H54 (cell line): ENCODE measurements at regions not wholly inside any gene's neighbourhood (a gene's known extent, or its start where the extent isn't known, plus 50 kb on each side); places are given as distances from the start of the nearest gene placed in this dataset.

Experiments used
- DNase-seq: peaks from one replicate; pipeline ENCODE4 v3.0.0; 2011; ENCODE audit warnings: low spot score, mixed read lengths; ENCODE audit not compliant: insufficient read length
- FAIRE-seq: peaks from 3 replicates; lab custom pipeline; 2011; peaks lifted over from hg19 to GRCh38; lab: Jason Lieb, UNC
- POLR2A ChIP-seq: IDR thresholded peaks from 2 replicates; pipeline ENCODE4 v1.6.1; 2011; ENCODE audit warnings: low read depth, mild to moderate bottlenecking, low read length

- no peak for FAIRE-seq
- DNase-seq = no peak
- TF ChIP-seq POLR2A = no peak
Measured at GRCh38 chr2:160783474-160783873, 289.9 kb upstream of the RBMS1 start.

DNA sequence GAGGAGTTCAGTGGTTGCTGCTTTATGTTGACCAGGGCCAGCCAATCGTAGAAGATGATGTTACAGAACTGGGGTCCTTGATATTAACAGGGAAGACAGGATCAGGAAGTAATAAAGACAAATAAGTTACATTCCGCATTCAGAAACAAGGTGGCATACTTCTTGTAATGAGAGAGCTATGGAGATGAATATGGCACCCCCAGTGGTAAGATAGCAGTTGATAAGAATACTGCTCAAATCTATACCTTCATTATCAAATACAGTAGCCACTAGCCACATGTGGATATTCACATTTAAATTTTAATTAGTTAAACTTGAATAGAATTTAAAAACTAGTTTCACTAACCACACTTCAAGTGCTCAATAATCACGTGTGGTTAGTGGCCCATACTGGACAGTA, 290.4 kb upstream of the RBMS1 start:
- DNase-seq = no peak
- no peak for TF ChIP-seq POLR2A
- FAIRE-seq = no peak

- no peak for TF ChIP-seq POLR2A
- DNase-seq = no peak
- no peak for FAIRE-seq
Measured at GRCh38 chr2:160790738-160791137, 297.1 kb upstream of the RBMS1 start.

GRCh38 chr2:160791884-160792283, 298.3 kb upstream of the RBMS1 start:
- no peak for TF ChIP-seq POLR2A
- DNase-seq (no peak), FAIRE-seq (no peak)

DNA sequence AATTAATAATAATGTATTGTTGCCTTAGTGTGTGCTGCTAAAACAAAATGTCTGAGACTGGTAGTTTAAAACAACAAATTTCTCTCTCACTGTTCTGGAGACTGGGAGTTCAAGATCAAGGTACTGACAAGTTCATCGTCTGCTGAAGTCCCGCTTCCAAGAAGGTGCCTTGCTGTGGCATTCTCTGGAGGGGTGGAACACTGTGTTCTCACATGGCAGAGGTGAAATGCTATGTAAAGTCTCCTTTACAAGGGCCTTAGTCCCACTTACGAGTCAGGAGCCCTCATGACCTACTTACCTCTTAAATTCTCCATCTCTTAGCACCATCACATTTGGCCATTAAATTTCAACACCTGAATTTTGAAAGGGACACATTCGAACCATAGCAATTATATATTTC, 299.2 kb upstream of the RBMS1 start:
- FAIRE-seq = no peak
- TF ChIP-seq POLR2A = no peak
- DNase-seq = no peak

DNA sequence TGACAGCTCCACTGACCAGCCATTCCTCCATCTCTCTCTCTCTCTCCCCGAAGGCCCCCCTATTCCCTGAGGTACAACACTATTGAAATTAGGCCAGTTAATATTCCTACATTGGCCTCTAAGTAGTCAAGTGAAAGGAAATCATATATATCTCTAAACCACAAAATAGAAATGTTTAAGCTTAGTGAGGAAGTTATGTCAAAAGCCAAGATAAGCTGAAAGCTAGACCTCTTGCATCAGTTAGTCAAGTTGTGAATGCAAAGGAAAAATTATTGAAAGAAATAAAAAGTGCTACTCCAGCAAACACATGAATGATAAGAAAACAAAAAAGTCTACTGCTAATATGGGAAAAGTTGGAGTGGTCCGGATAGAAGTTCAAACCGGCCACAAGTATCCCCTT, 301.3 kb upstream of the RBMS1 start:
- no peak for FAIRE-seq
- no peak for DNase-seq
- TF ChIP-seq POLR2A = no peak

GRCh38 chr2:160803881-160804280, 310.3 kb upstream of the RBMS1 start:
- no peak for TF ChIP-seq POLR2A
- no peak for FAIRE-seq

DNA sequence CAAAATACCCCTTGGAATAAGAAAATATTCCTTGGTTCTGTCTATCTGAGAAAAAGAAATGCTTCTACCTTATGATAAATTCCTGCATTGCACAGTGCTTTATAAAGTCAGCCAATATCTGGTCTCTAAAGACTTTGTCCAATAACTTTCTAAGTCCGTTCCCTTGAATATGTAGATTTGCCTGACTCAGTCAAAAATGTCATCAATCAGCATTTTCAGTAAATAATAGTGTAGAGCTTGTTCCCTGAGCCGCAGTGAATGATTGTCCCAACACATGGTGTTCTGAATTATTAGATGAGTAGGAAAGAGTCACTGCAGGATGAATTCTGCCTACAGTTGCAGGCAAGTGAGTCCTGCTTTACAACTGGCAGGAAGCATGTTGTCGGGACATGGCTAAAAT, 316.8 kb upstream of the RBMS1 start:
- no peak for TF ChIP-seq POLR2A
- FAIRE-seq = no peak
- no peak for DNase-seq

More at GRCh38 chr2:160803881-160804280, 310.3 kb upstream of the RBMS1 start:
- DNase-seq = no peak

DNA sequence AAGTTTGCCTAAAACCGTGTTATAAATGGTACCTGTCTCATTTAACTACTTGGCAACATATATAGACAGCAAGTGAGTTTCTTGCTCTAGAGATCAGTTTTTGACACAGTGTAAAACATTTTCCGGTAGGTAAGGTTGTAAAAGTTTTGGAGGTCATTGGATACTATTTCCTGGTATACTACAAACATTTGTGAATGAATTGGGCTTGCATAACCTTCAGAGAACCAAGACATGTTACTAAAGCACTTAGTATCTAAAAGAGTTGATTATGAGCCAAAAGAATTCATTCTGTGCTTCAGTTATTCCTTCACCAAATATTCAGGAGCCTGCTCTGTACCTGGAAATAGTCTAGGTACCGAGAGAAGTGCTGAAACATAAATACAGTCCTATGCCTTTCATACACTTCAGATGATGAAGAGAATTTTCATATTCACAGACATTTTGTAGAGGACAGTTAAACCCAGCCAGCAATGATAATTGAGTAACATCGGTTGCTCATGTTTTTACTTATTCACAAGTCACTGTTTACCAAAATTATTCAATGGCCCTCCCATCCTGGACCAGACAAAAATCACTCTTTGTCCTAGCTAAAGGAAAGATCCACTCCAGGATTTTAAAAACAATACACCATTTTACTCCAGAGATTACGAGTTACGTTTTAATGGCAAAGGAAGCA, 319.4 kb upstream of the RBMS1 start:
- TF ChIP-seq POLR2A = no peak
- DNase-seq = no peak
- FAIRE-seq = no peak

- no peak for FAIRE-seq
Measured at GRCh38 chr2:160813506-160813858, 319.9 kb upstream of the RBMS1 start.

GRCh38 chr2:160816916-160817499, 323.4 kb upstream of the RBMS1 start:
- no peak for DNase-seq
- FAIRE-seq = no peak

More at GRCh38 chr2:160813506-160813858, 319.9 kb upstream of the RBMS1 start:
- no peak for TF ChIP-seq POLR2A
- no peak for DNase-seq

GRCh38 chr2:160820691-160821090, 327.1 kb upstream of the RBMS1 start:
- DNase-seq (no peak), FAIRE-seq (no peak)
- TF ChIP-seq POLR2A = no peak

More at GRCh38 chr2:160816916-160817499, 323.4 kb upstream of the RBMS1 start:
- TF ChIP-seq POLR2A = no peak

DNA sequence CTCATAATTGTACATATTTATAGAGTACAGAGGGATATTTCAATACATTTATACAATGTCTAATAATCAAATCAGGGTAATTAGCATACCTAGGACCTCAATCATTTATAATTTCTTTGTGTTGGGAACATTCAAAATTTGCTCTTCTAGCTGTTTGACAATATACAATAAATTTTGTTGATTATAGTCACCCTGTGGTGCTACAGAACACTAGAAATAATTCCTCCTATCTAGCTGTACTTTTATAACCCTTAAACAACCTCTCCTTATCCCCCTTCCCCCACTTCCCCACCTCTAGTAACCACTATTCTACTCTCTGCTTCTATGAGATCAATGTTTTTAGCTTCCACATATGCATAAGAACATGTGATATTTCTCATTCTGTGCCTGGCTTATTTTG, 328.4 kb upstream of the RBMS1 start:
- DNase-seq (no peak), FAIRE-seq (no peak)
- no peak for TF ChIP-seq POLR2A

DNA sequence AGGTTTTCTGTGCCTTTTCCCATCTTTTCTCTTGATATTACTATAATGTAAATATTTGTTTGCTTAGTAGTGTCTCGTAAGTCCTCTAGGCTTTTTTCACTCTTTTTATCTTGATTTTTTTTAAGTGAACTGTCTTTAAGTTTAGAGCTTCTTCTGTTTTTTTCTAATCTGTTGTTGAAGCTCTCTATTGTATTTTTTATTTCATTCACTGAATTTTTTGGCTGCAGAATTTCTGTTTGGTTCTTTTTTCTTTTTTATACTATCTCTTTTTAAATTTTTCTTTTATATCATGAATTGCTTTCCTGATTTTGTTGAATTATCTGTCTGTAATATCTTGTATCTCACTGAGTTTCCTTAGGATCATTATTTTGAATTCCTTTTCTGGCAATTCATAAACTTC, 331.8 kb upstream of the RBMS1 start:
- DNase-seq (no peak), FAIRE-seq (no peak)
- no peak for TF ChIP-seq POLR2A

DNA sequence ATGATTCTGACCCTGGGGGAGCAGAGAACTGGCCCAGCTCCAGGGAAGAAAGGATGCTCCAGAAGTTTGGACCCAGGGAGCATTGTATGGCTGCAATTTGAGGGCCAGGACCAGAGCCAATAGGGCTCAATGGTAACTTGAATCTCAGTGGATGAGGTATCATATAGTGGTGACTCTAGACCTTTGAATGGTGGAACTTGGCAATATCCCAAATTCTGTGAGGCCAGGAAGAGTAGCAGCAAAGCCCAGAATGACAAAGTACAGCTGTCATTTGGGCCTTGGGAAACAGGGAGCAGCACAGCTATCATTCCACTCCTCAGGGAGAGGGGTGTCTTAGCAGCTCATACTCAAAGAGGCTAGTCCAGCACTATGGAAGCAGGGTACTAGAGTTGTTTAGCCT, 332.9 kb upstream of the RBMS1 start:
- no peak for DNase-seq
- FAIRE-seq = no peak
- TF ChIP-seq POLR2A = no peak
